ENCODE measurements at regions not wholly inside any gene's neighbourhood (a gene's known extent, or its start where the extent isn't known, plus 50 kb on each side); places are given as distances from the start of the nearest gene placed in this dataset.

DNA sequence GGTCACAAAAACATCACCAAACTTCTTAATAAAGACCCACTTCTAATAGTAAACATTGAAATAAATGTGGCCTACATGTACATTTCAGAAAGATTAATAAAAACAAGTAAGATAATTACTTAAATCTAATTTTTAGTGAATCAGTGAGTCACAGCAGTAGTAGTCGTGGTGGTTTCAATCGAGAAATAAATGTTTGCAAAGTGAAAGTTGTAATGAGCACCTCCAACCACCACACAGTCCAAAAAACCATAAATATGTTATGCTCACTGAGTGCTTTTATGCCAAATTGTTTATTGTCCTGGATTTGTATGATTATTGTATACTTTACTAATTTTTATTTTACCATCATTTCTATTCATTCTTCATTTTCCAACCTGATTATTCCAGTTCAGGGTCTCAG is 61.8 kb upstream of the SPOPL start:
- intact Hi-C loops (cut with DNase I; ENCODE audit: low total_unique reads), result no loop called here
- Histone ChIP-seq H3K36me3 (no peaks in the 10 kb centered on the region), H3K9me3 (no peaks in the 10 kb centered on the region), H3K27ac (no peak overlapping the region), H3K4me1 (no peaks in the 10 kb centered on the region), H3K4me3 (no peak overlapping the region), H3K27me3 (no peaks in the 10 kb centered on the region)
- TF ChIP-seq POLR2A (IDR thresholded peaks at IDR 0.05) (no peak), POLR2AphosphoS5 (IDR thresholded peaks at IDR 0.05) (no peak)
- TF ChIP-seq, protein P1, sequence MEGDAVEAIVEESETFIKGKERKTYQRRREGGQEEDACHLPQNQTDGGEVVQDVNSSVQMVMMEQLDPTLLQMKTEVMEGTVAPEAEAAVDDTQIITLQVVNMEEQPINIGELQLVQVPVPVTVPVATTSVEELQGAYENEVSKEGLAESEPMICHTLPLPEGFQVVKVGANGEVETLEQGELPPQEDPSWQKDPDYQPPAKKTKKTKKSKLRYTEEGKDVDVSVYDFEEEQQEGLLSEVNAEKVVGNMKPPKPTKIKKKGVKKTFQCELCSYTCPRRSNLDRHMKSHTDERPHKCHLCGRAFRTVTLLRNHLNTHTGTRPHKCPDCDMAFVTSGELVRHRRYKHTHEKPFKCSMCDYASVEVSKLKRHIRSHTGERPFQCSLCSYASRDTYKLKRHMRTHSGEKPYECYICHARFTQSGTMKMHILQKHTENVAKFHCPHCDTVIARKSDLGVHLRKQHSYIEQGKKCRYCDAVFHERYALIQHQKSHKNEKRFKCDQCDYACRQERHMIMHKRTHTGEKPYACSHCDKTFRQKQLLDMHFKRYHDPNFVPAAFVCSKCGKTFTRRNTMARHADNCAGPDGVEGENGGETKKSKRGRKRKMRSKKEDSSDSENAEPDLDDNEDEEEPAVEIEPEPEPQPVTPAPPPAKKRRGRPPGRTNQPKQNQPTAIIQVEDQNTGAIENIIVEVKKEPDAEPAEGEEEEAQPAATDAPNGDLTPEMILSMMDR (IDR thresholded peaks at IDR 0.05), result no peak
- DNase-seq (ENCODE audit: low spot score in 2 of 2), result no peak

DNA sequence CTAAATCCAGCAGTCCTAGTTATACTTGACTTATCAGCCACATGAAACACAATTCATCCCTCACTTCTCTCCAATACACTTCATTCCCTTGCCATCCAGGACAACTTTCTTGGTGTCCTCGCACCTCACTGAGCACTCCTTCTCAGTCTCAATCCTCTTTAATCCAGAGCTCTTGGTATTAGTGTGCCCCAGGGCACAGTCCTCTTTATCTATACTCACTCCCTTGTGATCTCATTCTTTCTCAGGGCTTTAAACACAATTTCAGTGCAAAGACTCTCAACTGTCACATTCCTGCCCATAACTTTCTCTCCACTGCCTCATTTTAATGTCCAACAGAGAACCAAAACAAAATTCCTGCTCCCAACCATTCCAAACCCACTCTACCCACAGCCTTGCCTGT is 60.8 kb upstream of the SPOPL start:
- no peak for TF ChIP-seq POLR2A (IDR thresholded peaks at IDR 0.05)
- TF ChIP-seq POLR2AphosphoS5 (IDR thresholded peaks at IDR 0.05), result no peak
- TF ChIP-seq, protein P1 (IDR thresholded peaks at IDR 0.05), result no peak
- no peak for DNase-seq (ENCODE audit: low spot score in 2 of 2)
- H3K4me3 ChIP-seq, result no peak overlapping the region

GRCh38 chr2:138441916-138442315 is 59.7 kb upstream of the SPOPL start:
- intact Hi-C loops (cut with DNase I; ENCODE audit: low total_unique reads), result no loop called here
- no peaks in the 10 kb centered on the region for H3K4me1 ChIP-seq
- TF ChIP-seq, protein P1 (IDR thresholded peaks at IDR 0.05), result no peak
- TF ChIP-seq POLR2AphosphoS5 (IDR thresholded peaks at IDR 0.05) (no peak), POLR2A (IDR thresholded peaks at IDR 0.05) (no peak)
- H3K27me3 ChIP-seq, result no peaks in the 10 kb centered on the region
- no peak for DNase-seq (ENCODE audit: low spot score in 2 of 2)
- no peaks in the 10 kb centered on the region for H3K36me3 ChIP-seq
- no peak overlapping the region for H3K4me3 ChIP-seq
- no peak overlapping the region for H3K27ac ChIP-seq
- H3K9me3 ChIP-seq, result no peaks in the 10 kb centered on the region

More for the DNA sequence above, 60.8 kb upstream of the SPOPL start:
- Histone ChIP-seq H3K27ac (no peak overlapping the region), H3K9me3 (no peaks in the 10 kb centered on the region), H3K4me1 (no peaks in the 10 kb centered on the region), H3K27me3 (no peaks in the 10 kb centered on the region), H3K36me3 (no peaks in the 10 kb centered on the region)
- intact Hi-C loops (cut with DNase I; ENCODE audit: low total_unique reads), result no loop called here

DNA sequence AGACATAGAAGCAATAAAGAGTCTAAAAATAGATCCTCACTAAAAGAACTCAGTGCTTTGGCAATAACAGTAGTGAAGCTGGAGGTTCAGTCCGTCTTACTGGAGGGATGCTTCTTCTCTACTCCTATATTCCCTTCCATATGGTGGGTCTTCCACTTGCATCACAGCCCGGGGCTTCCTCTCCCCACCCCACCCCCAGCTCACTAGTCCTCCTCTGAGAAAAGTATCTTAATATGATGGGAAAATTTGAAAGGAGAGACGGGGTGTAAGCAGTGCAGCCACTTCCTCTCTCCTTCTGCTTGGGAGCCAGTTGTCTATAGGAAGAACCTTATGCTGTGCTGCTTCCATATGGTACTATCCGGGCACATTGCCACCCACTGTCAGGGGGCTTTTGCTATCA is 57.2 kb upstream of the SPOPL start:
- Histone ChIP-seq H3K4me3 (no peak overlapping the region), H3K27ac (peak overlapping the region; percentile 42 to 56), H3K4me1 (no peaks in the 10 kb centered on the region), H3K36me3 (no peaks in the 10 kb centered on the region), H3K9me3 (no peaks in the 10 kb centered on the region), H3K27me3 (no peaks in the 10 kb centered on the region)
- DNase-seq (ENCODE audit: low spot score in 2 of 2), result no peak
- TF ChIP-seq, protein P1 (IDR thresholded peaks at IDR 0.05), result no peak
- TF ChIP-seq POLR2AphosphoS5 (IDR thresholded peaks at IDR 0.05) (no peak), POLR2A (IDR thresholded peaks at IDR 0.05) (no peak)
- intact Hi-C loops (cut with DNase I; ENCODE audit: low total_unique reads), result no loop called here

DNA sequence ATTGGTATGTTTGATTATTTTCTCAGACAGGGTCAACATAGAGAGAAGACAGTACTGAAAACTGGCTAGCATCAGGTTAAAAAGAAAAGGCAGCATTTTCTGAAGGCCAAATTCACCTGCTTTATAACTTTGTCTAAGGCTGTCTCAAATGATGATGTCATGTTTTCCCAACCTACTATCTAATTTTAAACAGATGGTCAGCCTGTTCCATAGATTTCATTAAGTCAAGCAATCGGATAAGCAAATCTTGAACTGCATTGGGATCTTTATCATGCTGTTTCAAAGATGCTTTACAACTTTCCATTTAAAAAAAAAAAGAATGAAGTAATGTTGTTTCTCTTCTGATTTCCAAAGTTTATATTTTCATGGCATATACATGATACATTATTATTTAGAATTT is 56.3 kb upstream of the SPOPL start:
- H3K4me1 ChIP-seq, result no peaks in the 10 kb centered on the region
- H3K27me3 ChIP-seq, result no peaks in the 10 kb centered on the region
- no peak for DNase-seq (ENCODE audit: low spot score in 2 of 2)
- H3K36me3 ChIP-seq, result no peaks in the 10 kb centered on the region
- TF ChIP-seq POLR2AphosphoS5 (IDR thresholded peaks at IDR 0.05) (no peak), POLR2A (IDR thresholded peaks at IDR 0.05) (no peak)
- TF ChIP-seq, protein P1 (IDR thresholded peaks at IDR 0.05), result no peak
- H3K4me3 ChIP-seq, result no peak overlapping the region
- H3K27ac ChIP-seq, result peak overlapping the region in 1 of 2 donors; percentile 42
- no peaks in the 10 kb centered on the region for H3K9me3 ChIP-seq
- intact Hi-C loops (cut with DNase I; ENCODE audit: low total_unique reads), result no loop called here

Data from breast epithelium (tissue), 4 donors.